ENCODE measurements at regions not wholly inside any gene's neighbourhood (a gene's known extent, or its start where the extent isn't known, plus 50 kb on each side); places are given as distances from the start of the nearest gene placed in this dataset.

- TF ChIP-seq CTCF (IDR thresholded peaks at IDR 0.05) (no peak), ZFX (IDR thresholded peaks at IDR 0.05; ENCODE audit: borderline replicate concordance) (no peak)
Observed at GRCh38 chr5:60445427-60445826, 254.5 kb downstream of the DEPDC1B start.
